A673 (cell line): ENCODE measurements at regions not wholly inside any gene's neighbourhood (a gene's known extent, or its start where the extent isn't known, plus 50 kb on each side); places are given as distances from the start of the nearest gene placed in this dataset.

Experiments
- BruUV-seq: library from RNA; stranded (reverse); fragments of 400-500 nt; replicated peaks from 2 replicates; lab custom pipeline; 2021; lab: Mats Ljungman, UMichigan
- CTCF ChIA-PET: fragments of 300-600 bp; sonication (Branson Sonifier 250); formaldehyde crosslinking; loops from one replicate; lab custom pipeline; 2022; ENCODE audit warnings: antibody characterized with exemption; lab: Charles Lee
- POLR2A ChIA-PET: fragments of 300-600 bp; sonication (Branson Sonifier 250); formaldehyde crosslinking; loops from one replicate; lab custom pipeline; 2022; ENCODE audit warnings: antibody characterized with exemption; ENCODE audit not compliant: low non-redundant PET; lab: Charles Lee
- DNase-seq: peaks from one replicate; pipeline ENCODE4 v3.0.0-alpha.2; 2015; ENCODE audit warnings: low spot score
- H3K27ac ChIP-seq: fragments of 200-600 bp; sonication (generic); 2 replicates; pipeline ENCODE4 v1.5.1; 2016; ENCODE audit warnings: mixed run types, low read depth, mild to moderate bottlenecking, mixed read lengths, antibody characterized with exemption, low read length; ENCODE audit not compliant: poor library complexity, severe bottlenecking
- H3K27me3 ChIP-seq: fragments of 200-600 bp; sonication (generic); replicated peaks from 2 replicates; pipeline ENCODE4 v1.6.1; 2017; ENCODE audit warnings: mixed run types, low read depth, mild to moderate bottlenecking, mixed read lengths, antibody characterized with exemption, low read length; ENCODE audit not compliant: insufficient read depth, poor library complexity
- H3K36me3 ChIP-seq: fragments of 200-600 bp; sonication (generic); 2 replicates; pipeline ENCODE4 v1.6.1; 2016; ENCODE audit warnings: mixed run types, mild to moderate bottlenecking, mixed read lengths, antibody characterized with exemption, low read length; ENCODE audit not compliant: insufficient read depth, poor library complexity, severe bottlenecking
- H3K4me1 ChIP-seq: fragments of 200-600 bp; sonication (generic); 2 replicates; pipeline ENCODE4 v1.6.1; 2017; ENCODE audit warnings: mixed run types, mild to moderate bottlenecking, mixed read lengths, antibody characterized with exemption, low read length; ENCODE audit not compliant: insufficient read depth, poor library complexity, severe bottlenecking
- H3K4me3 ChIP-seq: fragments of 200-600 bp; sonication (generic); 2 replicates; pipeline ENCODE4 v1.5.1; 2016; ENCODE audit warnings: low read depth, mixed run types, mild to moderate bottlenecking, mixed read lengths, low read length; ENCODE audit not compliant: poor library complexity, severe bottlenecking
- H3K9me3 ChIP-seq: fragments of 200-600 bp; sonication (generic); 2 replicates; pipeline ENCODE4 v1.6.1; 2016; ENCODE audit warnings: mixed run types, low read depth, mild to moderate bottlenecking, mixed read lengths, antibody characterized with exemption, low read length; ENCODE audit not compliant: poor library complexity, severe bottlenecking
- CTCF ChIP-seq: fragments of 300-800, 200-600 bp; sonication (generic); conservative IDR thresholded peaks from 2 replicates; pipeline ENCODE4 v1.5.1; 2017; ENCODE audit warnings: low read depth, mild to moderate bottlenecking, antibody characterized with exemption, low read length, moderate library complexity, mixed read lengths
- EZH2 ChIP-seq: fragments of 200-600 bp; sonication (generic); IDR thresholded peaks from 2 replicates; pipeline ENCODE4 v1.6.1; 2017; ENCODE audit warnings: borderline replicate concordance, low read depth, mild to moderate bottlenecking, mixed read lengths, antibody characterized with exemption, low read length; ENCODE audit not compliant: poor library complexity, severe bottlenecking
- intact Hi-C: fragments of 100-400 bp; cut with micrococcal nuclease; formaldehyde crosslinking; loops from one replicate; pipeline ENCODE4 v1.10.0; 2022; ENCODE audit not compliant: unreplicated experiment

GRCh38 chr1:115577513-115577912 lies 64.3 kb upstream of the VANGL1 start:
- no peaks in the 10 kb centered on the region for H3K4me1 ChIP-seq
- peaks cover 6% of the 10 kb centered on the region for H3K9me3 ChIP-seq
- no peak for DNase-seq
- no peak overlapping the region for H3K4me3 ChIP-seq
- BruUV-seq = no TSS peak
- intact Hi-C loops = no loop called here
- H3K27ac ChIP-seq = no peak overlapping the region
- CTCF ChIA-PET = no interaction called here
- no peaks in the 10 kb centered on the region for H3K27me3 ChIP-seq
- TF ChIP-seq EZH2 (no peak), CTCF (no peak)
- no peaks in the 10 kb centered on the region for H3K36me3 ChIP-seq
- POLR2A ChIA-PET = no interaction called here

- Histone ChIP-seq H3K4me1 (no peaks in the 10 kb centered on the region), H3K4me3 (no peak overlapping the region), H3K9me3 (peaks cover 10% of the 10 kb centered on the region), H3K36me3 (no peaks in the 10 kb centered on the region), H3K27ac (no peak overlapping the region), H3K27me3 (no peaks in the 10 kb centered on the region)
- POLR2A ChIA-PET = no interaction called here
- TF ChIP-seq EZH2 (no peak), CTCF (no peak)
- peak; percentile 56 for DNase-seq
- CTCF ChIA-PET = no interaction called here
- intact Hi-C loops = no loop called here
- no TSS peak for BruUV-seq
Observed at GRCh38 chr1:115575661-115576060, 66.1 kb upstream of the VANGL1 start.

- intact Hi-C loops = no loop called here
- TF ChIP-seq EZH2 = no peak
- TF ChIP-seq CTCF = no peak
- Histone ChIP-seq H3K4me1 (no peaks in the 10 kb centered on the region), H3K36me3 (no peaks in the 10 kb centered on the region), H3K9me3 (peaks cover 13% of the 10 kb centered on the region), H3K4me3 (no peak overlapping the region), H3K27me3 (no peaks in the 10 kb centered on the region), H3K27ac (no peak overlapping the region)
- BruUV-seq = no TSS peak
- DNase-seq = no peak
- CTCF ChIA-PET = no interaction called here
- POLR2A ChIA-PET = no interaction called here
Observed at GRCh38 chr1:115572710-115573109, 69.1 kb upstream of the VANGL1 start.
